BE2C (cell line): ENCODE measurements at regions not wholly inside any gene's neighbourhood (a gene's known extent, or its start where the extent isn't known, plus 50 kb on each side); places are given as distances from the start of the nearest gene placed in this dataset.

Experiments used
- DNase-seq: peaks from one replicate; pipeline ENCODE4 v3.0.0-alpha.2; 2020
- H3K27me3 ChIP-seq: fragments of 250-450 bp; sonication (Bioruptor Pico); 2 replicates; pipeline ENCODE4 v1.5.1; 2020; ENCODE audit warnings: mild to moderate bottlenecking
- H3K36me3 ChIP-seq: fragments of 250-450 bp; sonication (Bioruptor Pico); 2 replicates; pipeline ENCODE4 v1.5.1; 2020; ENCODE audit warnings: mild to moderate bottlenecking
- H3K4me1 ChIP-seq: fragments of 250-450 bp; sonication (Bioruptor Pico); 2 replicates; pipeline ENCODE4 v1.5.1; 2020
- H3K4me3 ChIP-seq: 2 replicates; pipeline ENCODE4 v1.5.1; 2011; ENCODE audit warnings: low read depth, low read length
- H3K9me3 ChIP-seq: fragments of 250-450 bp; sonication (Bioruptor Pico); 2 replicates; pipeline ENCODE4 v1.5.1; 2020
- TF ChIP-seq, protein P1 (sequence below): IDR thresholded peaks from 2 replicates; pipeline ENCODE4 v1.5.1; 2012; ENCODE audit warnings: mild to moderate bottlenecking, low read depth, low read length

DNA sequence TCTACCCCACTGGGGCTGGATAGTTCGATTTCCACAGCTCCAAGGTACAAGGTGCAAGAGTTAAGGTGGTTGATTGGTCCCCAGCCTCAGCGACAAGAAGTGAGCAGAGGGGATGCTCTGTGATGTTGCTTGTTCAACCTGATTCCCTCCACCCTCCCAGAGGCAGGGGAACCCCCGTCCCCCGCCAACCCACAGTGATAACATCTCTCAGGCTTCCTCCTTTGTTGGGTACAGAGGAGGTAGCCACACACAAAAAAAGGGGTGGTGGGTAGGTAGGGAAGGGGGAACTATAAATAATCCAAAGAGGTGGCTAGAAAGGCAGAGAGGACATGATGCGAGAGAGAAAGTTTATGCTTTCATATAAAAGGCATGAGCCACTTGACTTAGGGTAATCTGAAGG, 192.9 kb upstream of the POU3F3 start:
- H3K36me3 ChIP-seq: no peaks in the 10 kb centered on the region
- H3K27me3 ChIP-seq: no peaks in the 10 kb centered on the region
- no peak overlapping the region for H3K4me3 ChIP-seq
- H3K4me1 ChIP-seq: no peaks in the 10 kb centered on the region
- TF ChIP-seq, protein P1, sequence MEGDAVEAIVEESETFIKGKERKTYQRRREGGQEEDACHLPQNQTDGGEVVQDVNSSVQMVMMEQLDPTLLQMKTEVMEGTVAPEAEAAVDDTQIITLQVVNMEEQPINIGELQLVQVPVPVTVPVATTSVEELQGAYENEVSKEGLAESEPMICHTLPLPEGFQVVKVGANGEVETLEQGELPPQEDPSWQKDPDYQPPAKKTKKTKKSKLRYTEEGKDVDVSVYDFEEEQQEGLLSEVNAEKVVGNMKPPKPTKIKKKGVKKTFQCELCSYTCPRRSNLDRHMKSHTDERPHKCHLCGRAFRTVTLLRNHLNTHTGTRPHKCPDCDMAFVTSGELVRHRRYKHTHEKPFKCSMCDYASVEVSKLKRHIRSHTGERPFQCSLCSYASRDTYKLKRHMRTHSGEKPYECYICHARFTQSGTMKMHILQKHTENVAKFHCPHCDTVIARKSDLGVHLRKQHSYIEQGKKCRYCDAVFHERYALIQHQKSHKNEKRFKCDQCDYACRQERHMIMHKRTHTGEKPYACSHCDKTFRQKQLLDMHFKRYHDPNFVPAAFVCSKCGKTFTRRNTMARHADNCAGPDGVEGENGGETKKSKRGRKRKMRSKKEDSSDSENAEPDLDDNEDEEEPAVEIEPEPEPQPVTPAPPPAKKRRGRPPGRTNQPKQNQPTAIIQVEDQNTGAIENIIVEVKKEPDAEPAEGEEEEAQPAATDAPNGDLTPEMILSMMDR: no peak
- no peaks in the 10 kb centered on the region for H3K9me3 ChIP-seq
- no peak for DNase-seq

DNA sequence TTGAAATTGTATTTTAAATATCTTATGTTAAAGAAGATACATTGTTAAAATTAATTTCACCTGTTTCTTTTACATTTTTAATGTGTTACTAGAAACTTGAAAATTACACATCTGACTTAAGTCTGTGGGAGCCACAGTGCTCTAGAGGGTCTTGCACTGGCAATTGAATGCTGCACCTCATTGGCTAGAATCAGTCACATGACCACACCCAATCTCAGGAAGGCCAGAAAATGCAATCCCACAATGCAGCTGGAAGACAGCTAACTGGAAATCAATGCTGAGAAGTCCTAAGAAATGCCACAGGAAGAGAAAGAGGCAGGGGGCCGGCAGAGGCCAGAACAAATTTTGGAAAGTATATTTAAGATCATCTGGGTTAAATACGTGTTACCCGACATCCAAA, 189.2 kb upstream of the POU3F3 start:
- TF ChIP-seq, protein P1: no peak
- Histone ChIP-seq H3K9me3 (no peaks in the 10 kb centered on the region), H3K36me3 (no peaks in the 10 kb centered on the region), H3K27me3 (no peaks in the 10 kb centered on the region), H3K4me1 (no peaks in the 10 kb centered on the region), H3K4me3 (no peak overlapping the region)
- no peak for DNase-seq

DNA sequence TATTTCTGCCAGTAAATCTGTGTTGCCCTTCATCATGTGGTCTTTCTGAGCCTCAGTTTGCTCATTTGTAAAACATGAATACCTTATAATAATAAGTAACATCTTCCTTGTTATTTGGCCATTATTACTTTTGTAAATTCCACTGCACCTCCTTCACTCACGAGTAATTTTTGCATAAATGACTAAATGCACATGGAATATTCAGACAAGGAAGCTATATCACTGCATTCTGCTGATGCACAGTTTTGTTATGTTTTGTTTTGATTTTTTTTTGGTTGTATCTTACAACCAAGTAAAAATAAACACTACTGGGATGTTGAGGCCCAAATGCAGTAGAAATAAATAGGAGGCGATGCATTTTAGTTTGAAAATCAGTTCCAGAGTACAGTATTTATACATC, 185.3 kb upstream of the POU3F3 start:
- H3K4me3 ChIP-seq: no peak overlapping the region
- H3K9me3 ChIP-seq: no peaks in the 10 kb centered on the region
- H3K36me3 ChIP-seq: no peaks in the 10 kb centered on the region
- H3K4me1 ChIP-seq: no peaks in the 10 kb centered on the region
- no peaks in the 10 kb centered on the region for H3K27me3 ChIP-seq
- TF ChIP-seq, protein P1: no peak
- DNase-seq: no peak

DNA sequence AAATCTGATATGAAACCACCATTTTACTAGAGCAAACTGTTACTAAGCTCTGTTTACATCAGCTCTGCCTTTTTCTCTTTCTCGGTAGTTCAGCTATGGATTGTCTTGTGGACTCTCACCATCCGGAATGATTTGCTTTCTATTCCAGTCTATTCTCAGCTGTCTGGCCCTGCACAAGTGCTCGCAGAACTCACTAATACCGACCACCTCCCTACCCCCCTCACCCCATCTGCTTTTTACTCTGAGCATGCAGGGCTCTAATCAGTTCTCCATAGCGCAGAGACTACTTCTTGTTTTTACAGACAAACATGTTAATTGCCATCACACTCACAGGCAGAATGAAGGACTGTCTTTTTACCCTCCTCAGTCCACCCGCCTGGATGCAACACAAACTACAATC, 180.7 kb upstream of the POU3F3 start:
- TF ChIP-seq, protein P1: no peak
- no peaks in the 10 kb centered on the region for H3K36me3 ChIP-seq
- no peaks in the 10 kb centered on the region for H3K9me3 ChIP-seq
- no peaks in the 10 kb centered on the region for H3K4me1 ChIP-seq
- no peak for DNase-seq
- H3K27me3 ChIP-seq: no peaks in the 10 kb centered on the region
- no peak overlapping the region for H3K4me3 ChIP-seq

DNA sequence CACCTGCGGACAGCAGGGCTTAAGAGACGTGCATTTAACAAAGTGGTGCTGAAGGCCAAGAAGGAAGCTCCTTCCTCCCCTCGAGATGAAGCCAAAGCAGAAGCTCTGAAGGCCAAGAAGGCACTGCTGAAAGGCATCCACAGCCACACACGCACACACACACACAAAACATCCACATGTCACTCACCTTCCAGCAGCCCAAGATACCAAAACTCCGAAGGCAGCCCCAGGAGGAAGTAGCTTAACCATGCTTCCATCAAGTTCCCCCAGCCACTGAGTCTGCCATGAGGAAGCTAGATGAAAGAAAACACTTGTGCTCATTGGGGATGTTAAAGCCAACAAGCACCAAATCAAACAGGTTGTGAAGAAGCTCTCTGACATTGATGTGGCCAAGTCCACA, 175.7 kb upstream of the POU3F3 start:
- TF ChIP-seq, protein P1: no peak
- H3K4me3 ChIP-seq: no peak overlapping the region
- peaks cover 3% of the 10 kb centered on the region; the same call in 1 of the 2 replicates for H3K4me1 ChIP-seq
- no peaks in the 10 kb centered on the region for H3K9me3 ChIP-seq
- H3K27me3 ChIP-seq: no peaks in the 10 kb centered on the region
- no peak for DNase-seq
- H3K36me3 ChIP-seq: no peaks in the 10 kb centered on the region

DNA sequence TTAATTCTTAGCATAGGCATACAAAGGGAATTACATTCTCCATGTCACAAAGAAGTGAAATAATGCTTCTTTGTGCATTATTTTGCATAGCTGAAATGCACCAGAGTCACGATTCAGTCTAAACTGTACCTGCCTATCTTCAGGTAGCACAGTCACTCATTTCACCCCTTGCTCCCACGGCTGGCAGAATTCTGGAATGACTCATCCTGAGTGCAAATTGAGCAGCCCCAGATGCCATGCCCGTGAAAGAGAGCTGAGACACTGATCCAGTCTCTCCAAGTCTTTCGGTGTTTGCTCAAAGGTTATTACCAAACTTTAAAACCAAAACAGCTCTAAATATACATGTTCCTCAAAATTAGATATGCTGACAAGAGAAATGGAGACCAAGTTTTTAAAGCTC, 168.3 kb upstream of the POU3F3 start:
- Histone ChIP-seq H3K27me3 (no peaks in the 10 kb centered on the region), H3K4me1 (peaks cover 3% of the 10 kb centered on the region; the same call in 1 of the 2 replicates), H3K4me3 (no peak overlapping the region), H3K9me3 (no peaks in the 10 kb centered on the region), H3K36me3 (no peaks in the 10 kb centered on the region)
- DNase-seq: no peak
- TF ChIP-seq, protein P1: no peak
